Panc1 (cell line): ENCODE measurements at regions not wholly inside any gene's neighbourhood (a gene's known extent, or its start where the extent isn't known, plus 50 kb on each side); places are given as distances from the start of the nearest gene placed in this dataset.

Source experiments
- ATAC-seq: fragments of 200-7000 bp; cut with Tn5 transposase; 2 replicates; pipeline ENCODE4 v1.9.1; 2020; ENCODE audit warnings: mild to moderate bottlenecking, moderate library complexity
- BruUV-seq: library from RNA; stranded (reverse); fragments of 400-500 nt; replicated peaks from 2 replicates; lab custom pipeline; 2021; lab: Mats Ljungman, UMichigan
- CTCF ChIA-PET: fragments of 300-600 bp; sonication (Branson Sonifier 250); formaldehyde crosslinking; loops from one replicate; lab custom pipeline; 2022; ENCODE audit warnings: antibody characterized with exemption; lab: Charles Lee
- POLR2A ChIA-PET: fragments of 300-600 bp; sonication (Branson Sonifier 250); formaldehyde crosslinking; loops from one replicate; lab custom pipeline; 2022; ENCODE audit warnings: antibody characterized with exemption; lab: Charles Lee
- DNase-seq: peaks from one replicate; pipeline ENCODE4 v3.0.0-alpha.2; 2010; ENCODE audit warnings: low read depth, low spot score
- H3K27ac ChIP-seq: 2 replicates; pipeline ENCODE4 v1.5.1; 2011; ENCODE audit warnings: mild to moderate bottlenecking, low read length, inconsistent platforms
- H3K27me3 ChIP-seq: fragments of 200-500 bp; sonication (Bioruptor generic); 2 replicates; pipeline ENCODE4 v1.6.0; 2014; ENCODE audit warnings: low read length, inconsistent platforms; ENCODE audit not compliant: control insufficient read depth, insufficient read depth
- H3K36me3 ChIP-seq: fragments of 200-500 bp; sonication (Bioruptor generic); 2 replicates; pipeline ENCODE4 v1.5.1; 2014; ENCODE audit warnings: inconsistent platforms, mild to moderate bottlenecking, low read length, moderate library complexity; ENCODE audit not compliant: control insufficient read depth, insufficient read depth
- H3K4me1 ChIP-seq: 2 replicates; pipeline ENCODE4 v1.5.1; 2011; ENCODE audit warnings: inconsistent platforms, mild to moderate bottlenecking, low read length, moderate library complexity; ENCODE audit not compliant: control insufficient read depth, insufficient read depth
- H3K4me3 ChIP-seq, 2 experiments: 2 replicates each; pipeline ENCODE4 v1.5.1; 2011 to 2012; ENCODE audit warnings: low read depth in 2 of 2, low read length in 2 of 2, mild to moderate bottlenecking in 2 of 2, inconsistent platforms in 1 of 2, moderate library complexity in 1 of 2
- H3K9me3 ChIP-seq: fragments of 200-500 bp; sonication (Bioruptor generic); 2 replicates; pipeline ENCODE4 v1.5.1; 2014; ENCODE audit warnings: low read depth, mild to moderate bottlenecking, inconsistent platforms, low read length, moderate library complexity; ENCODE audit not compliant: control insufficient read depth, insufficient read depth
- CTCF ChIP-seq: fragments of 450-650 bp; IDR thresholded peaks from 2 replicates; pipeline ENCODE4 v1.5.1; 2017; ENCODE audit warnings: mild to moderate bottlenecking
- POLR2AphosphoS5 ChIP-seq: IDR thresholded peaks from 2 replicates; pipeline ENCODE4 v1.6.1; 2012; ENCODE audit warnings: mild to moderate bottlenecking, low read depth, low read length, moderate library complexity
- REST ChIP-seq, 2 experiments: IDR thresholded peaks; 2 replicates each; pipeline ENCODE4 v1.6.1; 2011 to 2012; ENCODE audit warnings: low read depth in 2 of 2, control low read depth in 1 of 2, low read length in 1 of 2, mild to moderate bottlenecking in 1 of 2, moderate library complexity in 1 of 2; ENCODE audit not compliant: insufficient read depth in 1 of 2
- SIN3A ChIP-seq: IDR thresholded peaks from 2 replicates; pipeline ENCODE4 v1.6.1; 2012; ENCODE audit warnings: low read depth, mild to moderate bottlenecking, low read length, moderate library complexity, borderline replicate concordance; ENCODE audit not compliant: insufficient read depth
- TCF7L2 ChIP-seq: IDR thresholded peaks from 2 replicates; pipeline ENCODE4 v1.6.1; 2011; ENCODE audit warnings: mild to moderate bottlenecking, low read depth, low read length, inconsistent platforms
- in situ Hi-C: cut with HindIII; loops from 2 replicates; pipeline ENCODE4 v1.10.0; 2016; ENCODE audit warnings: low sequenced_read_pairs, low pct_unique_long_range_greater_than_20kb
- intact Hi-C: fragments of 100-400 bp; cut with micrococcal nuclease; formaldehyde crosslinking; loops from one replicate; pipeline ENCODE4 v1.10.0; 2022; ENCODE audit not compliant: unreplicated experiment

GRCh38 chr1:217138799-217139466, 415.7 kb upstream of the ESRRG start:
- Histone ChIP-seq H3K27ac (no peak overlapping the region), H3K4me1 (no peaks in the 10 kb centered on the region; the same call in 1 of the 2 replicates), H3K9me3 (no peaks in the 10 kb centered on the region), H3K4me3 (no peak overlapping the region), H3K27me3 (peaks cover 4% of the 10 kb centered on the region; the same call in 1 of the 2 replicates), H3K36me3 (no peaks in the 10 kb centered on the region)
- TF ChIP-seq REST (IDR thresholded peaks at IDR 0.05; ENCODE audit: insufficient read depth in 1 of 2, low read depth in 2 of 2, low read length in 1 of 2) (no peak), TCF7L2 (no peak), CTCF (no peak), SIN3A (no peak), POLR2AphosphoS5 (no peak)
- no TSS peak for BruUV-seq
- ATAC-seq (no peak), DNase-seq (no peak)
- CTCF ChIA-PET = no interaction called here
- intact Hi-C loops (no loop called here), in situ Hi-C loops (no loop called here)
- POLR2A ChIA-PET = interaction anchor here (0.6 kb wide), 1 partner anchor 46 kb away, joined by 6 read pairs; no protein-coding TSS in a partner anchor

- Histone ChIP-seq H3K9me3 (no peaks in the 10 kb centered on the region), H3K36me3 (no peaks in the 10 kb centered on the region), H3K4me3 (no peak overlapping the region), H3K27ac (no peak overlapping the region), H3K27me3 (peaks cover 8% of the 10 kb centered on the region; the same call in 1 of the 2 replicates), H3K4me1 (no peaks in the 10 kb centered on the region; the same call in 1 of the 2 replicates)
- in situ Hi-C loops = no loop called here
- TF ChIP-seq SIN3A (no peak), REST (IDR thresholded peaks at IDR 0.05; ENCODE audit: insufficient read depth in 1 of 2, low read depth in 2 of 2, low read length in 1 of 2) (no peak), CTCF (no peak), POLR2AphosphoS5 (no peak), TCF7L2 (no peak)
- BruUV-seq = no TSS peak
- intact Hi-C loops = no loop called here
- ChIA-PET CTCF (no interaction called here), POLR2A (interaction anchor here (0.6 kb wide), 1 partner anchor 45 kb away, joined by 6 read pairs; no protein-coding TSS in a partner anchor)
- no peak for DNase-seq
- no peak for ATAC-seq
Observed at GRCh38 chr1:217138173-217138765, 415.0 kb upstream of the ESRRG start.
